Activated CD8-positive, alpha-beta T cell treated with anti-CD3 and anti-CD28 coated beads for 36 hours (primary cell): ENCODE measurements at regions not wholly inside any gene's neighbourhood (a gene's known extent, or its start where the extent isn't known, plus 50 kb on each side); places are given as distances from the start of the nearest gene placed in this dataset.

ENCODE experiments used
- ATAC-seq: fragments of 200-7000 bp; cut with Tn5 transposase; one replicate; pipeline ENCODE4 v1.10.0; 2021; ENCODE audit warnings: mild to moderate bottlenecking, moderate library complexity
- CTCF ChIA-PET: fragments of 350-600 bp; sonication (Branson Sonifier 250); formaldehyde crosslinking; loops from one replicate; lab custom pipeline; 2021; ENCODE audit warnings: antibody characterized with exemption; lab: Charles Lee
- POLR2A ChIA-PET: fragments of 350-600 bp; sonication (Branson Sonifier 250); formaldehyde crosslinking; loops from one replicate; lab custom pipeline; 2021; ENCODE audit warnings: antibody characterized with exemption; lab: Charles Lee
- DNase-seq: peaks from one replicate; pipeline ENCODE4 v3.0.0-alpha.2; 2020
- H3K27ac Mint-ChIP-seq: one replicate; pipeline ENCODE4 v1.8.0; 2021; ENCODE audit warnings: mild to moderate bottlenecking, mixed read lengths
- H3K27me3 Mint-ChIP-seq: one replicate; pipeline ENCODE4 v1.8.0; 2021; ENCODE audit warnings: mixed read lengths
- H3K36me3 Mint-ChIP-seq: one replicate; pipeline ENCODE4 v1.8.0; 2021; ENCODE audit warnings: low read depth, mixed read lengths
- H3K4me1 Mint-ChIP-seq: one replicate; pipeline ENCODE4 v1.8.0; 2021; ENCODE audit warnings: low read depth, mixed read lengths
- H3K4me3 Mint-ChIP-seq: one replicate; pipeline ENCODE4 v1.8.0; 2021; ENCODE audit warnings: mild to moderate bottlenecking, moderate library complexity, mixed read lengths
- H3K9me3 Mint-ChIP-seq: one replicate; pipeline ENCODE4 v1.8.0; 2021; ENCODE audit warnings: mixed read lengths
- intact Hi-C: fragments of 100-400 bp; cut with micrococcal nuclease; formaldehyde crosslinking; loops from one replicate; pipeline ENCODE4 v1.10.0; 2022
- TF ChIP-seq, protein P1 (sequence below): fragments of 200-600 bp; IDR thresholded peaks from one replicate; pipeline ENCODE4 v1.8.0; 2022; ENCODE audit warnings: antibody characterized with exemption, mild to moderate bottlenecking

DNA sequence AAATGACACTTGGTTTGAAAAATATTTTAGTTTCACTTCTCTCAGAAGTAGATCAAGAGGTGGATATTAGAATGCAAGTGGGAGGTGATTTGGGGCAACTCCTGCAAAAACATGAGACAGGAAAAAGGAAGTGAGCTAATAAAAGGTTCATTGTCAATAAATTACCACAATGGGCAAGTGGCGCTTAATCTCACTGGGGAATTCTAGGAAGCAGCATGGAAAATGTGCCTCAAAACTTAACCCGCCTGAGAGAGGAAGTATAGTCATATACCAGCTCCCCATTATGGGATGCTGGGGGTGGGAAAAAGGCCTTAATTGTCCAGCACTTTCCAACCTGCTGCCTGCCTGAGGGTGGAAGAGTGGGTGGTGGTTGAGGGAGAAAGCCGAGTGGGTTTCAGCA is 204.1 kb downstream of the ELAVL2 start:
- DNase-seq (no peak), ATAC-seq (no peak)
- Mint-ChIP-seq H3K36me3 (no peaks in the 10 kb centered on the region), H3K4me3 (no peak overlapping the region), H3K27ac (no peak overlapping the region), H3K27me3 (no peaks in the 10 kb centered on the region), H3K4me1 (no peaks in the 10 kb centered on the region), H3K9me3 (peaks cover 2% of the 10 kb centered on the region)
- TF ChIP-seq, protein P1, sequence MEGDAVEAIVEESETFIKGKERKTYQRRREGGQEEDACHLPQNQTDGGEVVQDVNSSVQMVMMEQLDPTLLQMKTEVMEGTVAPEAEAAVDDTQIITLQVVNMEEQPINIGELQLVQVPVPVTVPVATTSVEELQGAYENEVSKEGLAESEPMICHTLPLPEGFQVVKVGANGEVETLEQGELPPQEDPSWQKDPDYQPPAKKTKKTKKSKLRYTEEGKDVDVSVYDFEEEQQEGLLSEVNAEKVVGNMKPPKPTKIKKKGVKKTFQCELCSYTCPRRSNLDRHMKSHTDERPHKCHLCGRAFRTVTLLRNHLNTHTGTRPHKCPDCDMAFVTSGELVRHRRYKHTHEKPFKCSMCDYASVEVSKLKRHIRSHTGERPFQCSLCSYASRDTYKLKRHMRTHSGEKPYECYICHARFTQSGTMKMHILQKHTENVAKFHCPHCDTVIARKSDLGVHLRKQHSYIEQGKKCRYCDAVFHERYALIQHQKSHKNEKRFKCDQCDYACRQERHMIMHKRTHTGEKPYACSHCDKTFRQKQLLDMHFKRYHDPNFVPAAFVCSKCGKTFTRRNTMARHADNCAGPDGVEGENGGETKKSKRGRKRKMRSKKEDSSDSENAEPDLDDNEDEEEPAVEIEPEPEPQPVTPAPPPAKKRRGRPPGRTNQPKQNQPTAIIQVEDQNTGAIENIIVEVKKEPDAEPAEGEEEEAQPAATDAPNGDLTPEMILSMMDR: no peak
- ChIA-PET CTCF (no interaction called here), POLR2A (no interaction called here)
- intact Hi-C loops: no loop called here

DNA sequence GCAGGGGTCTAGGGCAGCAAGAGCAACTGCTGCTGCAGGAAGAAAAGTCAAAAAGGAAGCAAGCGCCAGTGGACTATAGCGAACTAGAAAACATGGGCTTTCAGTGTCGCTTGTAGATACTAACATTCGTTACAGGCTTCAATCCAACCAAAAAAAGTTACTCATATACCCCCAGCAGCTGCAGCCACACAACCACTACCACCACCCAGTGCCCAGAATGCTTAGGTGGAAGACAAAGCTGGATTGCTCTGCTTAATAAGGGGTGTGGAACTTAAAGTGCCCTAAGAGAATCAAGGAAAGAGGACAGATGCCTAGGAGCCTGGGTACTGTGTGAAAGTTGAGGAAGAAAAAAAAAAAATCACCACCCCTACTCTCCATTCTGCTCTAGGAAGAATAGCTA is 203.6 kb downstream of the ELAVL2 start:
- no peaks in the 10 kb centered on the region for H3K4me1 Mint-ChIP-seq
- H3K4me3 Mint-ChIP-seq: no peak overlapping the region
- intact Hi-C loops: no loop called here
- H3K27me3 Mint-ChIP-seq: no peaks in the 10 kb centered on the region
- H3K9me3 Mint-ChIP-seq: peaks cover 2% of the 10 kb centered on the region
- H3K36me3 Mint-ChIP-seq: no peaks in the 10 kb centered on the region
- H3K27ac Mint-ChIP-seq: no peak overlapping the region
- TF ChIP-seq, protein P1: no peak
- ChIA-PET POLR2A (no interaction called here), CTCF (no interaction called here)
- DNase-seq (no peak), ATAC-seq (no peak)

DNA sequence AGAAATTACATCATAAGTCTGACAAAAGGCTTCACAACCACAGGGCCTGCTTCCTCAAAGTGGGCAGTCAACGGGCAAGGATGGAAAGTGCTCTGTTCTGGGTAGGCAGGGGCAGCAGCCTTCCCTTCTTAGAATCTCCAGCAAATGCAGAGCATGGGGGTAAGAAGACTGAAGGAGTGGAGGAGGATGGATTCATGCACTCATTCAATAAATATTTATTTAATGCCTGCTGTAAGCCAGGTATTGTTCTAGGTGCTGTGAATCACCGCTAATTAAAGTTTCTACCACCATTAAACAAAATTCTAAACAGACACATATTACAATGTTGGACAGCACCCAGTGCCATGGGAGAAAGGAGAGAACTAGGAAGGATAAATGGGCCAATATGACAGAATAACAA is 195.6 kb downstream of the ELAVL2 start:
- Mint-ChIP-seq H3K4me3 (no peak overlapping the region), H3K36me3 (no peaks in the 10 kb centered on the region), H3K4me1 (no peaks in the 10 kb centered on the region), H3K9me3 (no peaks in the 10 kb centered on the region), H3K27me3 (no peaks in the 10 kb centered on the region), H3K27ac (no peak overlapping the region)
- intact Hi-C loops: no loop called here
- TF ChIP-seq, protein P1: no peak
- POLR2A ChIA-PET: no interaction called here
- CTCF ChIA-PET: no interaction called here
- ATAC-seq: no peak
- no peak for DNase-seq

DNA sequence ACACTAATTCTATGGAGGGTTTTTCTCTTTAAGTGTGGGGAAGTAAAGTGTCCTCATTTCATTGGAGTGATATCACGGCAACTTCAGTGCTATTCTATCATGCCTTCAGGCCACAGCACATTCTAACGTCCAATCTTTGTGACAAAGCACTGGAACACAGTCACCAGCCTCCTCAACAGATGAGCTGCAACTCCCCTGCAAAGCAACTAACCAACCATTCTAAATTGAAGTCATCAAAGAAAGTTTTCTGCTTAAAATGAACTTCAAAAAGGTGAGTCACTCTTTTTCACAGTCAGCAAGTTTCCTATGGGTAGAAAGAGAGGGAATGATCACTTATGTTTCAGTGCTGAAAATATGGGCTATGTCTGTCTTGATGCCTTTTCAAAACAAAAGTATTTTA is 190.8 kb downstream of the ELAVL2 start:
- Mint-ChIP-seq H3K4me1 (no peaks in the 10 kb centered on the region), H3K27ac (no peak overlapping the region), H3K36me3 (no peaks in the 10 kb centered on the region), H3K4me3 (no peak overlapping the region), H3K9me3 (no peaks in the 10 kb centered on the region), H3K27me3 (no peaks in the 10 kb centered on the region)
- ATAC-seq: no peak
- DNase-seq: no peak
- ChIA-PET CTCF (no interaction called here), POLR2A (no interaction called here)
- intact Hi-C loops: no loop called here
- TF ChIP-seq, protein P1: no peak

DNA sequence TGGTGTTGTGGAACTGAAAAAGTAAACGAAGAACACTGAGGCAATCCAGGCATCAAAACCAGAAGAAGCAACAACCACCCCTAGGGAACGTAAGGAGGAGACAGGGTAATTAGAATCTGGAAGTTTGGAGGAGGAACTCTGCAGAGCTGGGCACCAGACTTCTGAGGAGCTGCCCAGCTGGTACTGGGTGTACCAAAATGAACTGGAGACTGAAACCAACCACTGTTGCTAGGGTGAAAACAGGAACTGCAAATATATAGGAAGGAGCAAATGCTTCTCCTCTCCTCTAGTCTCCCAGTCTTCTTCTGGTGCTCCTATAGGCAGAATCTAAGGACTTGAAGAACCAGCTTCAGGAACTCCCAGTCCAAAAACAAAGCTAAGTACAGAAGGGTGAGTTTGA is 189.8 kb downstream of the ELAVL2 start:
- H3K27me3 Mint-ChIP-seq: no peaks in the 10 kb centered on the region
- intact Hi-C loops: no loop called here

More for the DNA sequence above, 189.8 kb downstream of the ELAVL2 start:
- POLR2A ChIA-PET: no interaction called here
- ATAC-seq: no peak
- no peaks in the 10 kb centered on the region for H3K9me3 Mint-ChIP-seq
- CTCF ChIA-PET: no interaction called here
- no peak overlapping the region for H3K4me3 Mint-ChIP-seq
- no peaks in the 10 kb centered on the region for H3K36me3 Mint-ChIP-seq
- H3K4me1 Mint-ChIP-seq: no peaks in the 10 kb centered on the region
- DNase-seq: no peak
- TF ChIP-seq, protein P1: no peak
- H3K27ac Mint-ChIP-seq: no peak overlapping the region
